K562 (cell line): ENCODE measurements at regions not wholly inside any gene's neighbourhood (a gene's known extent, or its start where the extent isn't known, plus 50 kb on each side); places are given as distances from the start of the nearest gene placed in this dataset.

Source experiments
- ATAC-seq: fragments of 200-7000 bp; cut with Tn5 transposase; 3 replicates; pipeline ENCODE4 v1.9.1; 2020; ENCODE audit warnings: moderate library complexity
- BruUV-seq: library from RNA; stranded (reverse); fragments of 400-500 nt; replicated peaks from 2 replicates; lab custom pipeline; 2021; lab: Mats Ljungman, UMichigan
- CTCF ChIA-PET: fragments of 300-600 bp; formaldehyde crosslinking; extraction: SDS; loops from one replicate; lab custom pipeline; 2021; ENCODE audit warnings: low intra/inter-chr PET ratio; lab: Yijun Ruan, JAX
- POLR2A ChIA-PET: fragments of 300-600, 350-650 bp; sonication (Branson Sonifier 250); formaldehyde crosslinking; extraction: SDS; loops from one replicate; lab custom pipeline; 2021; ENCODE audit warnings: antibody characterized with exemption, inconsistent platforms; lab: Yijun Ruan, JAX
- DNase-seq, 4 experiments: peaks; one replicate each; pipeline versions ENCODE4 v3.0.0 to v3.0.0-alpha.2; 2011 to 2018; ENCODE audit warnings: low spot score in 3 of 4, mixed read lengths in 3 of 4; ENCODE audit errors: extremely low read depth in 1 of 4
- FAIRE-seq: peaks from 2 replicates; lab custom pipeline; 2011; peaks lifted over from hg19 to GRCh38; lab: Jason Lieb, UNC
- H2AFZ ChIP-seq: 2 replicates; pipeline ENCODE4 v1.6.0; 2011; ENCODE audit warnings: low read depth, low read length, control low read depth, inconsistent platforms
- H3K27ac ChIP-seq: fragments of 200-600 bp; 3 replicates; pipeline ENCODE4 v1.8.0; 2011; ENCODE audit warnings: low read depth, mild to moderate bottlenecking, control low read depth, inconsistent platforms, low read length, moderate library complexity, mixed read lengths; ENCODE audit errors: extremely low read depth
- H3K27me3 ChIP-seq, 2 experiments: fragments of 300-600 bp in 1 of 2; 2 replicates in 1 of 2; 3 replicates in 1 of 2; pipeline versions ENCODE4 v1.6.0 to v1.8.0; 2011; ENCODE audit warnings: inconsistent platforms in 2 of 2, low read length in 2 of 2, mild to moderate bottlenecking in 1 of 2, mixed read lengths in 1 of 2, moderate library complexity in 1 of 2; ENCODE audit not compliant: control insufficient read depth in 2 of 2, insufficient read depth in 2 of 2
- H3K36me3 ChIP-seq: fragments of 300-600 bp; 3 replicates; pipeline ENCODE4 v1.8.0; 2011; ENCODE audit warnings: mild to moderate bottlenecking, low read length, inconsistent platforms; ENCODE audit not compliant: control insufficient read depth, insufficient read depth
- H3K4me1 ChIP-seq, 2 experiments: fragments of 200-600 bp in 1 of 2; replicated peaks in 1 of 2; 2 replicates in 1 of 2; 3 replicates in 1 of 2; pipeline versions ENCODE4 v1.5.1 to v1.8.0; 2011; ENCODE audit warnings: inconsistent platforms in 2 of 2, low read length in 2 of 2, mild to moderate bottlenecking in 1 of 2, mixed read lengths in 1 of 2, moderate library complexity in 1 of 2; ENCODE audit not compliant: control insufficient read depth in 2 of 2, insufficient read depth in 2 of 2
- H3K4me2 ChIP-seq: 2 replicates; pipeline ENCODE4 v1.6.1; 2011; ENCODE audit warnings: low read length, control low read depth, inconsistent platforms, mixed read lengths; ENCODE audit not compliant: insufficient read depth
- H3K4me3 ChIP-seq: fragments of 200-600 bp; sonication (generic), shearing (Covaris generic); 2 replicates; pipeline ENCODE4 v1.5.1; 2016; ENCODE audit warnings: control low read depth, inconsistent platforms
- H3K79me2 ChIP-seq: fragments of 200-600 bp; 3 replicates; pipeline ENCODE4 v1.8.0; 2011; ENCODE audit warnings: low read length, inconsistent platforms; ENCODE audit not compliant: control insufficient read depth, insufficient read depth
- H3K9ac ChIP-seq, 2 experiments: 2 replicates each; pipeline versions ENCODE4 v1.6.0 to v1.6.1; 2011; ENCODE audit warnings: low read depth in 2 of 2, low read length in 2 of 2, control low read depth in 1 of 2, inconsistent platforms in 1 of 2, mild to moderate bottlenecking in 1 of 2, mixed read lengths in 1 of 2; ENCODE audit not compliant: insufficient read depth in 1 of 2
- H3K9me1 ChIP-seq: one replicate; pipeline ENCODE4 v1.6.0; 2011; ENCODE audit warnings: inconsistent platforms, mild to moderate bottlenecking, low read length, moderate library complexity; ENCODE audit not compliant: control insufficient read depth, insufficient read depth
- H3K9me3 ChIP-seq: replicated peaks from 2 replicates; pipeline ENCODE4 v1.5.1; 2011; ENCODE audit warnings: low read depth, low read length, inconsistent platforms; ENCODE audit not compliant: control insufficient read depth, insufficient read depth
- H4K20me1 ChIP-seq: replicated peaks from 2 replicates; pipeline ENCODE4 v1.6.1; 2011; ENCODE audit warnings: low read length, inconsistent platforms, mixed read lengths; ENCODE audit not compliant: control insufficient read depth, insufficient read depth
- BDP1 ChIP-seq: IDR thresholded peaks from 3 replicates; pipeline ENCODE4 v1.6.1; 2011; ENCODE audit not compliant: insufficient read length, insufficient read depth
- STAT5B ChIP-seq: fragments of 250-450 bp; sonication (Bioruptor Pico); IDR thresholded peaks from 2 replicates; pipeline ENCODE4 v1.8.0; 2021; ENCODE audit warnings: mild to moderate bottlenecking, inconsistent platforms
- ZBTB12 ChIP-seq: fragments of 250-450 bp; sonication (Bioruptor Pico); IDR thresholded peaks from 2 replicates; pipeline ENCODE4 v1.4.0; 2020
- ZKSCAN3 ChIP-seq: fragments of 250-450 bp; sonication (Bioruptor Pico); IDR thresholded peaks from 2 replicates; pipeline ENCODE4 v1.4.0; 2020
- ZNF699 ChIP-seq: fragments of 250-450 bp; sonication (Bioruptor Pico); IDR thresholded peaks from 2 replicates; pipeline ENCODE4 v1.8.0; 2021; ENCODE audit warnings: mild to moderate bottlenecking, moderate library complexity; ENCODE audit not compliant: insufficient replicate concordance
- WGBS: fragments of 100-300 bp; shearing (Covaris generic); methylation state at CpG from one replicate; pipeline ENCODE4 v1.1.6; 2016; ENCODE audit warnings: low coverage, mixed read lengths; ENCODE audit not compliant: insufficient coverage; ENCODE audit errors: missing lambda C conversion rate; 5-methylcytosine and 5-hydroxymethylcytosine counted together
- in situ Hi-C: fragments of 300-500 bp; cut with MboI; formaldehyde crosslinking; loops from 4 replicates; pipeline ENCODE4 v1.15.0; 2018; ENCODE audit warnings: inconsistent platforms, mixed read lengths
- intact Hi-C: fragments of 100-400 bp; cut with micrococcal nuclease; formaldehyde crosslinking; loops from 2 replicates; pipeline ENCODE4 v1.14.2; 2022
- TF ChIP-seq, protein P1 (sequence below): fragments of 450-650 bp; IDR thresholded peaks from 2 replicates; pipeline ENCODE4 v1.7.1; 2018; ENCODE audit warnings: mild to moderate bottlenecking, low read depth; ENCODE audit not compliant: partially characterized antibody
- TF ChIP-seq, protein P2 (sequence below), 3 experiments: fragments of 200-800 bp in 1 of 3; fragments of 250-450 bp in 1 of 3; fragments of 450-650 bp in 1 of 3; sonication (Bioruptor Pico) in 1 of 3; sonication (Bioruptor generic) in 1 of 3; formaldehyde crosslinking in 1 of 3; IDR thresholded peaks; 2 replicates each; pipeline versions ENCODE4 v1.6.1 to v1.8.0; 2016 to 2022; ENCODE audit warnings: mild to moderate bottlenecking in 2 of 3, missing genetic modification characterization in 2 of 3, missing compliant biosample characterization in 1 of 3, moderate library complexity in 1 of 3

DNA sequence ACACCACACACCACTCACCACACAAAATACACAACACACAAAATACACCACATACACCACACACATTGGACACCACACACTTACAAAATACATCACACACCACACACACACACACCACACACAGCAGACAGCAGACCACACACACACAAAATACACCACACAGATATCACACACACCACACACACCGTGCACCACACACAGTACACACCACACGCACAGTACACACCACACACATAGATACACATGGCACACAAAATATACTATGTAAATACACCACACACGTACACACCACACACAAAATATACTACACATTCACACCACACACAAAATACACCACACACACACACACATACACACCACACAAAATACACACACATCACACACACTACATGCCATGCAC, 1243.5 kb downstream of the BRD1 start:
- no TSS peak for BruUV-seq
- no peak for DNase-seq
- intact Hi-C loops (no loop called here), in situ Hi-C loops (no loop called here)
- WGBS: no CpG with 5 or more reads among the region's 3 CpGs
- no peak for ATAC-seq
- no peak for FAIRE-seq
- Histone ChIP-seq H3K27me3 (no peaks in the 10 kb centered on the region; a peak in 1 of 5 replicates), H3K9me3 (peaks cover 5% of the 10 kb centered on the region; the same call in 1 of the 2 replicates), H3K4me1 (no peaks in the 10 kb centered on the region), H3K9ac (no peak overlapping the region), H3K79me2 (no peaks in the 10 kb centered on the region), H3K4me2 (no peak overlapping the region), H3K9me1 (no peaks in the 10 kb centered on the region), H3K36me3 (no peaks in the 10 kb centered on the region), H4K20me1 (no peaks in the 10 kb centered on the region), H3K27ac (no peak overlapping the region), H3K4me3 (no peak overlapping the region), H2AFZ (no peak overlapping the region)
- no peak for TF ChIP-seq ZBTB12
- no peak for TF ChIP-seq BDP1
- no peak for TF ChIP-seq ZNF699 (CRISPR knock-in tag)
- no peak for TF ChIP-seq ZKSCAN3 (CRISPR knock-in tag)
- no peak for TF ChIP-seq STAT5B (CRISPR knock-in tag)
- TF ChIP-seq, protein P1, sequence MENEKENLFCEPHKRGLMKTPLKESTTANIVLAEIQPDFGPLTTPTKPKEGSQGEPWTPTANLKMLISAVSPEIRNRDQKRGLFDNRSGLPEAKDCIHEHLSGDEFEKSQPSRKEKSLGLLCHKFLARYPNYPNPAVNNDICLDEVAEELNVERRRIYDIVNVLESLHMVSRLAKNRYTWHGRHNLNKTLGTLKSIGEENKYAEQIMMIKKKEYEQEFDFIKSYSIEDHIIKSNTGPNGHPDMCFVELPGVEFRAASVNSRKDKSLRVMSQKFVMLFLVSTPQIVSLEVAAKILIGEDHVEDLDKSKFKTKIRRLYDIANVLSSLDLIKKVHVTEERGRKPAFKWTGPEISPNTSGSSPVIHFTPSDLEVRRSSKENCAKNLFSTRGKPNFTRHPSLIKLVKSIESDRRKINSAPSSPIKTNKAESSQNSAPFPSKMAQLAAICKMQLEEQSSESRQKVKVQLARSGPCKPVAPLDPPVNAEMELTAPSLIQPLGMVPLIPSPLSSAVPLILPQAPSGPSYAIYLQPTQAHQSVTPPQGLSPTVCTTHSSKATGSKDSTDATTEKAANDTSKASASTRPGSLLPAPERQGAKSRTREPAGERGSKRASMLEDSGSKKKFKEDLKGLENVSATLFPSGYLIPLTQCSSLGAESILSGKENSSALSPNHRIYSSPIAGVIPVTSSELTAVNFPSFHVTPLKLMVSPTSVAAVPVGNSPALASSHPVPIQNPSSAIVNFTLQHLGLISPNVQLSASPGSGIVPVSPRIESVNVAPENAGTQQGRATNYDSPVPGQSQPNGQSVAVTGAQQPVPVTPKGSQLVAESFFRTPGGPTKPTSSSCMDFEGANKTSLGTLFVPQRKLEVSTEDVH: no peak
- TF ChIP-seq, protein P2, sequence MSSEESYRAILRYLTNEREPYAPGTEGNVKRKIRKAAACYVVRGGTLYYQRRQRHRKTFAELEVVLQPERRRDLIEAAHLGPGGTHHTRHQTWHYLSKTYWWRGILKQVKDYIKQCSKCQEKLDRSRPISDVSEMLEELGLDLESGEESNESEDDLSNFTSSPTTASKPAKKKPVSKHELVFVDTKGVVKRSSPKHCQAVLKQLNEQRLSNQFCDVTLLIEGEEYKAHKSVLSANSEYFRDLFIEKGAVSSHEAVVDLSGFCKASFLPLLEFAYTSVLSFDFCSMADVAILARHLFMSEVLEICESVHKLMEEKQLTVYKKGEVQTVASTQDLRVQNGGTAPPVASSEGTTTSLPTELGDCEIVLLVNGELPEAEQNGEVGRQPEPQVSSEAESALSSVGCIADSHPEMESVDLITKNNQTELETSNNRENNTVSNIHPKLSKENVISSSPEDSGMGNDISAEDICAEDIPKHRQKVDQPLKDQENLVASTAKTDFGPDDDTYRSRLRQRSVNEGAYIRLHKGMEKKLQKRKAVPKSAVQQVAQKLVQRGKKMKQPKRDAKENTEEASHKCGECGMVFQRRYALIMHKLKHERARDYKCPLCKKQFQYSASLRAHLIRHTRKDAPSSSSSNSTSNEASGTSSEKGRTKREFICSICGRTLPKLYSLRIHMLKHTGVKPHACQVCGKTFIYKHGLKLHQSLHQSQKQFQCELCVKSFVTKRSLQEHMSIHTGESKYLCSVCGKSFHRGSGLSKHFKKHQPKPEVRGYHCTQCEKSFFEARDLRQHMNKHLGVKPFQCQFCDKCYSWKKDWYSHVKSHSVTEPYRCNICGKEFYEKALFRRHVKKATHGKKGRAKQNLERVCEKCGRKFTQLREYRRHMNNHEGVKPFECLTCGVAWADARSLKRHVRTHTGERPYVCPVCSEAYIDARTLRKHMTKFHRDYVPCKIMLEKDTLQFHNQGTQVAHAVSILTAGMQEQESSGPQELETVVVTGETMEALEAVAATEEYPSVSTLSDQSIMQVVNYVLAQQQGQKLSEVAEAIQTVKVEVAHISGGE (CRISPR knock-in tag; IDR thresholded peaks at IDR 0.05): no peak
- ChIA-PET CTCF (no interaction called here), POLR2A (no interaction called here)
